C4-2B (cell line): ENCODE measurements at regions not wholly inside any gene's neighbourhood (a gene's known extent, or its start where the extent isn't known, plus 50 kb on each side); places are given as distances from the start of the nearest gene placed in this dataset.

Experiments
- CTCF ChIP-seq: fragments of 450-650 bp; conservative IDR thresholded peaks from 2 replicates; pipeline ENCODE4 v1.5.1; 2017; ENCODE audit warnings: mild to moderate bottlenecking
- ZFX ChIP-seq: fragments of 450-650 bp; IDR thresholded peaks from 2 replicates; pipeline ENCODE4 v1.6.1; 2017

- TF ChIP-seq CTCF (no peak), ZFX (no peak)
Observed at GRCh38 chrX:63471004-63471403, 119.9 kb upstream of the SPIN4 start.
